Upper lobe of left lung (tissue), 4 donors: ENCODE measurements at regions not wholly inside any gene's neighbourhood (a gene's known extent, or its start where the extent isn't known, plus 50 kb on each side); places are given as distances from the start of the nearest gene placed in this dataset.

ENCODE experiments used
- CTCF ChIP-seq, 6 experiments: fragments of 450-650 bp in 4 of 6; fragments of 200-600 bp in 2 of 6; sonication (generic) in 2 of 6; IDR thresholded peaks; one replicate each; pipeline ENCODE4 v1.5.1; 2016 to 2019; ENCODE audit warnings: antibody characterized with exemption in 6 of 6
- POLR2A ChIP-seq, 4 donors: fragments of 450-650 bp; IDR thresholded peaks; one replicate each; pipeline ENCODE4 v1.5.1; 2016 to 2017; ENCODE audit warnings: antibody characterized with exemption in 4 of 4, mild to moderate bottlenecking in 2 of 4

- TF ChIP-seq CTCF (IDR thresholded peaks at IDR 0.05) (no peak), POLR2A (IDR thresholded peaks at IDR 0.05) (no peak)
These were observed 170.2 kb upstream of the PMEPA1 start for GRCh38 chr20:57879779-57880570.
